Tibial nerve (tissue), 4 donors: ENCODE measurements at regions not wholly inside any gene's neighbourhood (a gene's known extent, or its start where the extent isn't known, plus 50 kb on each side); places are given as distances from the start of the nearest gene placed in this dataset.

Source experiments
- CTCF ChIP-seq, 5 experiments: fragments of 200-600 bp in 3 of 5; fragments of 450-650 bp in 2 of 5; sonication (generic) in 3 of 5; IDR thresholded peaks; one replicate each; pipeline ENCODE4 v1.5.1; 2016 to 2019; ENCODE audit warnings: antibody characterized with exemption in 5 of 5, mild to moderate bottlenecking in 3 of 5, moderate library complexity in 2 of 5
- EP300 ChIP-seq, 2 donors: sonication (generic); formaldehyde crosslinking; IDR thresholded peaks; one replicate each; pipeline ENCODE4 v1.6.1; 2017; ENCODE audit warnings: antibody characterized with exemption in 2 of 2, mild to moderate bottlenecking in 1 of 2
- POLR2A ChIP-seq, 2 donors: fragments of 450-650 bp; IDR thresholded peaks; one replicate each; pipeline ENCODE4 v1.6.1; 2017; ENCODE audit warnings: antibody characterized with exemption in 2 of 2, mild to moderate bottlenecking in 2 of 2, moderate library complexity in 2 of 2

- TF ChIP-seq CTCF (IDR thresholded peaks at IDR 0.05) (no peak), EP300 (IDR thresholded peaks at IDR 0.05) (no peak), POLR2A (IDR thresholded peaks at IDR 0.05) (no peak)
Measured at GRCh38 chr2:15112216-15112615, 448.9 kb downstream of the NBAS start.
